ENCODE measurements at regions not wholly inside any gene's neighbourhood (a gene's known extent, or its start where the extent isn't known, plus 50 kb on each side); places are given as distances from the start of the nearest gene placed in this dataset.
"Not testable (repeated sequence)": the region's sequence is repeated elsewhere in the genome, so short reads cannot be mapped to it uniquely, and the experiment has no call there.

DNA sequence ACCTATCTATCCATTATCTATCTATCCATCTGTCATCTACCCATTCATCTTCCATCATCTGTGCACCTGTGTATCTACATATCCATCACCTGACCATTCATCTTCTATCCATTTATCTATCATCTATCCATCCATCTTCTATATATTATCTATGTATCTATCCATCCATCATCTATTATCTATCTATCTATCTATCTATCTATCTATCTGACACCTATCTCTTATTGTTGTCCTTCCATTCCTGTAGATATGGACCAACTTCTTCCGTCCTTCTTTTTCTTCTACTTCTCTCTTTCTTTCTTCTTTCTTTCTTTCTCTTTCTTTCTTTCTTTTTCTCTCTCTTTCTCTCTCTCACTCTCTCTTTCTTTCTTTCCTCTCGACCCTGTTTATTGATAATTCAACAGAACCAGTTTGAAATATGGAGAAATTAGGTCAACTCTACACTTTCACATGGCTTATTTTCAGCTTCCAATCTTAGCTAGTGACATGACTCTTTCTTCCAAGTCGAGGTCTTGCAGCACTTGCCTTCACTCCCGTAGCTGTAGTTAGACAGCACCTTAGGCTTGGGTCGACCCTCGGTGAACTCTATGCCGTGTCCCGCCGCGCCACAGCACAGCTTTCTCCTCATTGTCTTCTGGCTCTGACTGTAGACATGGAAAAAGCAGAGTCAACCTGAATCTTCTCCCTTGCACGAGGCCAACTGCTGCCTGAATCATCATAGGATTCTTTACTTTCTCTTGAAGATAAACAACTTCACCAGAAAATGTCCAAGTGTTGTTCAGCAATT, 110.4 kb upstream of the EXOC2 start:
- TF ChIP-seq ZNF274 (IDR thresholded peaks at IDR 0.05; ENCODE audit: low read depth, low read length) = no peak
- TF ChIP-seq POLR2A (IDR thresholded peaks at IDR 0.05; ENCODE audit: borderline replicate concordance, extremely low read depth, insufficient read depth, insufficient read length) = no peak
- no peak for DNase-seq (ENCODE audit: low read depth, low spot score)
- Histone ChIP-seq H4K20me1 (ENCODE audit: insufficient read depth) (no peaks in the 10 kb centered on the region), H3K9ac (ENCODE audit: low read length) (no peak overlapping the region), H3K4me3 (replicated peaks in 1 of 2; ENCODE audit: low read depth in 1 of 2, low read length in 2 of 2) (no peak overlapping the region), H2AFZ (ENCODE audit: low read depth, low read length, poor library complexity, severe bottlenecking) (no peak overlapping the region), H3K27me3 (ENCODE audit: insufficient read depth, low read length) (no peaks in the 10 kb centered on the region), H3K79me2 (ENCODE audit: insufficient read depth, low read length) (no peaks in the 10 kb centered on the region), H3K9me2 (ENCODE audit: insufficient read depth) (no peaks in the 10 kb centered on the region), H3K4me1 (ENCODE audit: control insufficient read depth in 1 of 2, insufficient read depth in 2 of 2, low read length in 2 of 2) (no peaks in the 10 kb centered on the region), H3K36me3 (ENCODE audit: control insufficient read depth in 1 of 2, insufficient read depth in 2 of 2, low read length in 2 of 2) (no peaks in the 10 kb centered on the region), H3K27ac (ENCODE audit: low read depth, low read length) (no peak overlapping the region), H3K4me2 (ENCODE audit: low read length) (no peak overlapping the region), H3K9me3 (ENCODE audit: control insufficient read depth in 1 of 2, insufficient read depth in 1 of 2, low read depth in 1 of 2, low read length in 2 of 2) (no peaks in the 10 kb centered on the region)
- no TSS peak for BruUV-seq (replicated peaks)
- ChIA-PET POLR2A (no interaction called here), RAD21 (ENCODE audit: low non-redundant PET in 1 of 2, low total read pairs in 2 of 2, uncharacterized antibody in 2 of 2, unreplicated experiment in 2 of 2) (no interaction called here), CTCF (no interaction called here)
- ATAC-seq = no peak
- intact Hi-C loops (cut with micrococcal nuclease) = no loop called here

DNA sequence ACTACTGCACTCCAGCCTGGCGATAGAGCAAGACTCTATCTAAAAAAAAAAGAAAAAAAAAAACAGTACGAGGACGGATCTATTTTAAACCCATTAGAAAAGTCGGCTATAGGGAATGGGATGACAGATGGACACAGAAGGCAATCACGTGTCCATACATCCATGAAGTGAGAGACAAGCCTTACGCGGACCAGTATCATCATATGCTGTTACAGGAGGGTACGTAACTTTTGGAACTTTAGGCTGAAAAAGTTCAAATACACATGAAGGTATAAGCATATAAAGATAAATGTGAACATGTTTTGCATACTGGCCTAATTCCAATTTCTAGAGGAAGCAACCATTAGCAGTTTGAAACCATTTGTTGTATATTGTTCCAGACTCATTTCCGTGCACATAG, 109.8 kb upstream of the EXOC2 start:
- ATAC-seq (no peak), DNase-seq (ENCODE audit: low read depth, low spot score) (no peak)
- no peak overlapping the region for H2AFZ ChIP-seq (ENCODE audit: low read depth, low read length, poor library complexity, severe bottlenecking)
- H3K27me3 ChIP-seq (ENCODE audit: insufficient read depth, low read length) = no peaks in the 10 kb centered on the region
- H3K4me1 ChIP-seq (ENCODE audit: control insufficient read depth in 1 of 2, insufficient read depth in 2 of 2, low read length in 2 of 2) = no peaks in the 10 kb centered on the region
- H3K36me3 ChIP-seq (ENCODE audit: control insufficient read depth in 1 of 2, insufficient read depth in 2 of 2, low read length in 2 of 2) = no peaks in the 10 kb centered on the region
- BruUV-seq (replicated peaks) = no TSS peak
- intact Hi-C loops (cut with micrococcal nuclease) = no loop called here
- H3K9me2 ChIP-seq (ENCODE audit: insufficient read depth) = no peaks in the 10 kb centered on the region
- H3K27ac ChIP-seq (ENCODE audit: low read depth, low read length) = no peak overlapping the region
- H3K9ac ChIP-seq (ENCODE audit: low read length) = no peak overlapping the region
- ChIA-PET CTCF (no interaction called here), POLR2A (no interaction called here), RAD21 (ENCODE audit: low non-redundant PET in 1 of 2, low total read pairs in 2 of 2, uncharacterized antibody in 2 of 2, unreplicated experiment in 2 of 2) (no interaction called here)
- no peak overlapping the region for H3K4me2 ChIP-seq (ENCODE audit: low read length)
- no peaks in the 10 kb centered on the region for H3K9me3 ChIP-seq (ENCODE audit: control insufficient read depth in 1 of 2, insufficient read depth in 1 of 2, low read depth in 1 of 2, low read length in 2 of 2)
- no peaks in the 10 kb centered on the region for H4K20me1 ChIP-seq (ENCODE audit: insufficient read depth)
- TF ChIP-seq CEBPB (IDR thresholded peaks at IDR 0.05; ENCODE audit: low read depth) = no peak
- TF ChIP-seq POLR2AphosphoS5 (IDR thresholded peaks at IDR 0.05; ENCODE audit: low read depth, low read length) = no peak
- TF ChIP-seq, protein P1, sequence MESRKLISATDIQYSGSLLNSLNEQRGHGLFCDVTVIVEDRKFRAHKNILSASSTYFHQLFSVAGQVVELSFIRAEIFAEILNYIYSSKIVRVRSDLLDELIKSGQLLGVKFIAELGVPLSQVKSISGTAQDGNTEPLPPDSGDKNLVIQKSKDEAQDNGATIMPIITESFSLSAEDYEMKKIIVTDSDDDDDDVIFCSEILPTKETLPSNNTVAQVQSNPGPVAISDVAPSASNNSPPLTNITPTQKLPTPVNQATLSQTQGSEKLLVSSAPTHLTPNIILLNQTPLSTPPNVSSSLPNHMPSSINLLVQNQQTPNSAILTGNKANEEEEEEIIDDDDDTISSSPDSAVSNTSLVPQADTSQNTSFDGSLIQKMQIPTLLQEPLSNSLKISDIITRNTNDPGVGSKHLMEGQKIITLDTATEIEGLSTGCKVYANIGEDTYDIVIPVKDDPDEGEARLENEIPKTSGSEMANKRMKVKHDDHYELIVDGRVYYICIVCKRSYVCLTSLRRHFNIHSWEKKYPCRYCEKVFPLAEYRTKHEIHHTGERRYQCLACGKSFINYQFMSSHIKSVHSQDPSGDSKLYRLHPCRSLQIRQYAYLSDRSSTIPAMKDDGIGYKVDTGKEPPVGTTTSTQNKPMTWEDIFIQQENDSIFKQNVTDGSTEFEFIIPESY (IDR thresholded peaks at IDR 0.05; ENCODE audit: extremely low read depth, insufficient replicate concordance, low read length) = no peak
- TF ChIP-seq TCF7L2 (IDR thresholded peaks at IDR 0.05; ENCODE audit: borderline replicate concordance, extremely low read depth, insufficient read depth, insufficient read length) = no peak
- no peaks in the 10 kb centered on the region for H3K79me2 ChIP-seq (ENCODE audit: insufficient read depth, low read length)
- H3K4me3 ChIP-seq (replicated peaks in 1 of 2; ENCODE audit: low read depth in 1 of 2, low read length in 2 of 2) = no peak overlapping the region

DNA sequence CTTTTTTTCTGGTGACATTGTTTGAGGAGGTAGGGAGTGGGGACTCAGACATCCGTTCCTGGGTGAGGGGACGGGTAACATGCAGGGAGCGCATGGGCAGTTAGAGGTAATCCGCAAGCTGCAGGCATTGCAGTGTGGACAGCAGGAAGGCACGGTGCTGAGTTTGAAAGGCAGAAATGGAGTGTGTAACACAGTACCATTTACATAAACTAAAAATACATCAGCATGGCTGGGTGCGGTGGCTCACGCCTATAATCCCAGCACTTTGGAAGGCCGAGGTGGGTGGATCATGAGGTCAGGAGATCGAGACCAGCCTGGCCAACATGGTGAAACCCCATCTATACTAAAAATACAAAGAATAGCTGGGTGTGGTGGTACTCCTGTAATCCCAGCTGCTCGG, 109.3 kb upstream of the EXOC2 start:
- H4K20me1 ChIP-seq (ENCODE audit: insufficient read depth); H3K9me2 ChIP-seq (ENCODE audit: insufficient read depth); H3K4me2 ChIP-seq (ENCODE audit: low read length); CTCF ChIA-PET; H3K4me3 ChIP-seq (replicated peaks in 1 of 2; ENCODE audit: low read depth in 1 of 2, low read length in 2 of 2); H3K27me3 ChIP-seq (ENCODE audit: insufficient read depth, low read length); H3K27ac ChIP-seq (ENCODE audit: low read depth, low read length); BruUV-seq (replicated peaks); POLR2A ChIA-PET; H3K36me3 ChIP-seq (ENCODE audit: control insufficient read depth in 1 of 2, insufficient read depth in 2 of 2, low read length in 2 of 2); ATAC-seq; H3K79me2 ChIP-seq (ENCODE audit: insufficient read depth, low read length); H3K4me1 ChIP-seq (ENCODE audit: control insufficient read depth in 1 of 2, insufficient read depth in 2 of 2, low read length in 2 of 2); RAD21 ChIA-PET (ENCODE audit: low non-redundant PET in 1 of 2, low total read pairs in 2 of 2, uncharacterized antibody in 2 of 2, unreplicated experiment in 2 of 2); H2AFZ ChIP-seq (ENCODE audit: low read depth, low read length, poor library complexity, severe bottlenecking); DNase-seq (ENCODE audit: low read depth, low spot score); H3K9me3 ChIP-seq (ENCODE audit: control insufficient read depth in 1 of 2, insufficient read depth in 1 of 2, low read depth in 1 of 2, low read length in 2 of 2); intact Hi-C loops (cut with micrococcal nuclease); H3K9ac ChIP-seq (ENCODE audit: low read length): not testable (repeated sequence)
